DND-41 (cell line): ENCODE measurements at regions not wholly inside any gene's neighbourhood (a gene's known extent, or its start where the extent isn't known, plus 50 kb on each side); places are given as distances from the start of the nearest gene placed in this dataset.

Experiments used
- ATAC-seq: fragments of 200-7000 bp; cut with Tn5 transposase; 3 replicates; pipeline ENCODE4 v1.9.1; 2021; ENCODE audit warnings: low read depth; ENCODE audit not compliant: insufficient read depth
- DNase-seq: peaks from one replicate; pipeline ENCODE4 v3.0.0-alpha.2; 2020
- H2AFZ ChIP-seq: 2 replicates; pipeline ENCODE4 v1.6.0; 2012; ENCODE audit warnings: low read depth, low read length
- H3K27ac ChIP-seq: 2 replicates; pipeline ENCODE4 v1.5.1; 2012; ENCODE audit warnings: low read length, inconsistent platforms
- H3K27me3 ChIP-seq: fragments of 200-600 bp; sonication (generic); 2 replicates; pipeline ENCODE4 v1.6.0; 2012; ENCODE audit warnings: low read length, mild to moderate bottlenecking, inconsistent platforms; ENCODE audit not compliant: insufficient read depth, poor library complexity
- H3K36me3 ChIP-seq: 2 replicates; pipeline ENCODE4 v1.5.1; 2012; ENCODE audit warnings: low read length, inconsistent platforms; ENCODE audit not compliant: insufficient read depth
- H3K4me1 ChIP-seq: 2 replicates; pipeline ENCODE4 v1.5.1; 2012; ENCODE audit warnings: mild to moderate bottlenecking, low read length; ENCODE audit not compliant: insufficient read depth
- H3K4me2 ChIP-seq: 2 replicates; pipeline ENCODE4 v1.6.0; 2012; ENCODE audit warnings: mild to moderate bottlenecking, moderate library complexity, low read length, inconsistent platforms; ENCODE audit not compliant: insufficient read depth
- H3K4me3 ChIP-seq, 2 experiments: fragments of 200-600 bp in 1 of 2; shearing (Covaris generic) in 1 of 2; 2 replicates each; pipeline ENCODE4 v1.5.1; 2012 to 2016; ENCODE audit warnings: inconsistent platforms in 2 of 2, low read length in 2 of 2, mild to moderate bottlenecking in 2 of 2, low read depth in 1 of 2, moderate library complexity in 1 of 2
- H3K79me2 ChIP-seq: 2 replicates; pipeline ENCODE4 v1.6.0; 2012; ENCODE audit warnings: low read length, inconsistent platforms; ENCODE audit not compliant: insufficient read depth
- H3K9ac ChIP-seq: 2 replicates; pipeline ENCODE4 v1.6.0; 2012; ENCODE audit warnings: low read depth, mild to moderate bottlenecking, inconsistent platforms, low read length, moderate library complexity
- H3K9me3 ChIP-seq: 2 replicates; pipeline ENCODE4 v1.5.1; 2012; ENCODE audit warnings: low read length, moderate library complexity, mild to moderate bottlenecking, inconsistent platforms; ENCODE audit not compliant: insufficient read depth, severe bottlenecking
- H4K20me1 ChIP-seq: 2 replicates; pipeline ENCODE4 v1.6.0; 2012; ENCODE audit warnings: low read length; ENCODE audit not compliant: insufficient read depth
- EZH2 ChIP-seq: IDR thresholded peaks from 3 replicates; pipeline ENCODE4 v1.6.1; 2012; ENCODE audit warnings: borderline replicate concordance, low read depth, mild to moderate bottlenecking, moderate library complexity, low read length, inconsistent platforms; ENCODE audit not compliant: severe bottlenecking
- TF ChIP-seq, protein P1 (sequence below): IDR thresholded peaks from 2 replicates; pipeline ENCODE4 v1.5.1; 2012; ENCODE audit warnings: borderline replicate concordance, low read length, moderate library complexity, mild to moderate bottlenecking; ENCODE audit not compliant: poor library complexity, severe bottlenecking; ENCODE audit errors: extremely low read depth

GRCh38 chr18:37654034-37654433 is 88.4 kb upstream of the CELF4 start:
- Histone ChIP-seq H3K9me3 (no peaks in the 10 kb centered on the region), H3K27ac (no peak overlapping the region), H4K20me1 (no peaks in the 10 kb centered on the region), H2AFZ (no peak overlapping the region), H3K9ac (no peak overlapping the region), H3K27me3 (no peaks in the 10 kb centered on the region), H3K4me3 (no peak overlapping the region), H3K79me2 (no peaks in the 10 kb centered on the region), H3K4me1 (no peaks in the 10 kb centered on the region), H3K4me2 (no peak overlapping the region), H3K36me3 (no peaks in the 10 kb centered on the region)
- DNase-seq (no peak), ATAC-seq (no peak)
- no peak for TF ChIP-seq EZH2
- TF ChIP-seq, protein P1, sequence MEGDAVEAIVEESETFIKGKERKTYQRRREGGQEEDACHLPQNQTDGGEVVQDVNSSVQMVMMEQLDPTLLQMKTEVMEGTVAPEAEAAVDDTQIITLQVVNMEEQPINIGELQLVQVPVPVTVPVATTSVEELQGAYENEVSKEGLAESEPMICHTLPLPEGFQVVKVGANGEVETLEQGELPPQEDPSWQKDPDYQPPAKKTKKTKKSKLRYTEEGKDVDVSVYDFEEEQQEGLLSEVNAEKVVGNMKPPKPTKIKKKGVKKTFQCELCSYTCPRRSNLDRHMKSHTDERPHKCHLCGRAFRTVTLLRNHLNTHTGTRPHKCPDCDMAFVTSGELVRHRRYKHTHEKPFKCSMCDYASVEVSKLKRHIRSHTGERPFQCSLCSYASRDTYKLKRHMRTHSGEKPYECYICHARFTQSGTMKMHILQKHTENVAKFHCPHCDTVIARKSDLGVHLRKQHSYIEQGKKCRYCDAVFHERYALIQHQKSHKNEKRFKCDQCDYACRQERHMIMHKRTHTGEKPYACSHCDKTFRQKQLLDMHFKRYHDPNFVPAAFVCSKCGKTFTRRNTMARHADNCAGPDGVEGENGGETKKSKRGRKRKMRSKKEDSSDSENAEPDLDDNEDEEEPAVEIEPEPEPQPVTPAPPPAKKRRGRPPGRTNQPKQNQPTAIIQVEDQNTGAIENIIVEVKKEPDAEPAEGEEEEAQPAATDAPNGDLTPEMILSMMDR = no peak

DNA sequence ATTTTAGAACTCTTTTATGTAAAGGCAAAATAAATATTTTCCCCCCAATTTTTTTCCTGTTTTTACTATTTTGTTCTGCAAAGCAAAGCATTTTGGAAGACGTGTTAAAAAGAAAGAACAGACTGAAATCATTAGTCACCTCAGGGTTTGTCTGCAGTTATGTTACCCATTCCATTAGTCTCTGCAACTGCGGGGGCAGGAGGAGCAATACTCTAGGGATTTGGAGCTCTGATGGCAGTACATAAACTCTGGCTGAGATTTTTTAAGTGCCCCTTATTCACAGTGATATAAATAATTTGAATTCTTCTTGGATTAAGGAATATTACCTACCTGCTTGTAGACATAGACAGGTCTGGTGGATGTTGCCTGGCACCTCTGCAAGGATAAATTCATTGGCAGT is 88.0 kb upstream of the CELF4 start:
- no peak overlapping the region for H2AFZ ChIP-seq
- ATAC-seq = no peak

DNA sequence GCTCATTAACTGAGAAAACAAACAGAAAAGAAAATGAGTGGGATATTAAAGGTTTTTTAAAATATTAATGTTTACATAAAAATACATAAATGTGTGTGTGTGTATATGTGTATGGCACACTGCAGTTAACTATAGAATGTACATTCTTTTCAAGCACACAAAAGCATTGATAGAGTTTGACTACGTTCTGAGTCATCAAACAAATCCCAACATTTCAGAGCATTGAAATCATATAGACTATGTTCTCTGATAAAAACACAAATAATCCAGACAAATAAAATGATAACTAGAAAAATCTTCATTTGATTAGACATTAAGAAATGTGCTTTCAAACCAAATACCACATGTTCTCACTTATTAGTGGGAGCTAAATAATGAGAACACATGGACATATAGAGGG is 84.3 kb upstream of the CELF4 start:
- H4K20me1 ChIP-seq = no peaks in the 10 kb centered on the region
- no peak for DNase-seq
- no peak overlapping the region for H3K4me2 ChIP-seq
- H3K4me3 ChIP-seq = no peak overlapping the region
- H3K79me2 ChIP-seq = no peaks in the 10 kb centered on the region
- no peak overlapping the region for H2AFZ ChIP-seq
- ATAC-seq = no peak
- H3K36me3 ChIP-seq = no peaks in the 10 kb centered on the region
- H3K27ac ChIP-seq = no peak overlapping the region
- no peak overlapping the region for H3K9ac ChIP-seq
- no peak for TF ChIP-seq EZH2
- TF ChIP-seq, protein P1 = no peak
- H3K9me3 ChIP-seq = peaks cover 2% of the 10 kb centered on the region
- no peaks in the 10 kb centered on the region for H3K27me3 ChIP-seq
- no peaks in the 10 kb centered on the region for H3K4me1 ChIP-seq

More for the DNA sequence above, 88.0 kb upstream of the CELF4 start:
- Histone ChIP-seq H4K20me1 (no peaks in the 10 kb centered on the region), H3K36me3 (no peaks in the 10 kb centered on the region), H3K79me2 (no peaks in the 10 kb centered on the region), H3K9ac (no peak overlapping the region), H3K9me3 (no peaks in the 10 kb centered on the region), H3K4me2 (no peak overlapping the region), H3K27ac (no peak overlapping the region), H3K4me1 (no peaks in the 10 kb centered on the region), H3K27me3 (no peaks in the 10 kb centered on the region), H3K4me3 (no peak overlapping the region)
- no peak for DNase-seq
- TF ChIP-seq, protein P1 = no peak
- no peak for TF ChIP-seq EZH2

DNA sequence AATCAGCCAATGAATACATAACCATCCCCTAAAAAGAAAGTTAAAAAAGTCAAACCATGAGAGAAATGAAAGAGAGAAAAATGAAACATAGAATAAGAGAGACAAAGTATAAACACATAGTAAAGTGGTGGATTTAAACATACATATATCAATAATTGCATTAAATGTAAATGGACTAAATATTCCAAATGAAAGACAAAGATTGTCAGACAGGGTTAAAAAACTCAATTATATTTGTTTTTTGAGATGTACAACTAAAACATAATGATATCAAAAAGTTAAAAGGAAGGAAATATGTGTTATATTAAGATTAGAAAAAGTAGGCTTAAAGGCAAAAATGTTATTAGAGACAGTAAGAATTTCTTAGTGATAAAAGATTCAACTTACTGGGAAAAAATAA is 83.8 kb upstream of the CELF4 start:
- Histone ChIP-seq H2AFZ (no peak overlapping the region), H4K20me1 (no peaks in the 10 kb centered on the region), H3K9me3 (peaks cover 5% of the 10 kb centered on the region), H3K36me3 (no peaks in the 10 kb centered on the region), H3K4me1 (no peaks in the 10 kb centered on the region), H3K27me3 (no peaks in the 10 kb centered on the region), H3K9ac (no peak overlapping the region), H3K27ac (no peak overlapping the region), H3K4me2 (no peak overlapping the region), H3K79me2 (no peaks in the 10 kb centered on the region), H3K4me3 (no peak overlapping the region)
- DNase-seq (no peak), ATAC-seq (no peak)
- no peak for TF ChIP-seq EZH2
- TF ChIP-seq, protein P1 = no peak
